GM12865 (cell line): ENCODE measurements at regions not wholly inside any gene's neighbourhood (a gene's known extent, or its start where the extent isn't known, plus 50 kb on each side); places are given as distances from the start of the nearest gene placed in this dataset.

ENCODE experiments used
- DNase-seq: peaks from one replicate; pipeline ENCODE4 v3.0.0; 2010; ENCODE audit warnings: low read depth
- H3K4me3 ChIP-seq: 2 replicates; pipeline ENCODE4 v1.5.1; 2011; ENCODE audit warnings: mild to moderate bottlenecking, low read depth, low read length, control low read depth
- TF ChIP-seq, protein P1 (sequence below): IDR thresholded peaks from 2 replicates; pipeline ENCODE4 v1.5.1; 2011; ENCODE audit warnings: low read length, control low read depth, low read depth, inconsistent platforms; ENCODE audit not compliant: insufficient read depth; ENCODE audit errors: missing control alignments

DNA sequence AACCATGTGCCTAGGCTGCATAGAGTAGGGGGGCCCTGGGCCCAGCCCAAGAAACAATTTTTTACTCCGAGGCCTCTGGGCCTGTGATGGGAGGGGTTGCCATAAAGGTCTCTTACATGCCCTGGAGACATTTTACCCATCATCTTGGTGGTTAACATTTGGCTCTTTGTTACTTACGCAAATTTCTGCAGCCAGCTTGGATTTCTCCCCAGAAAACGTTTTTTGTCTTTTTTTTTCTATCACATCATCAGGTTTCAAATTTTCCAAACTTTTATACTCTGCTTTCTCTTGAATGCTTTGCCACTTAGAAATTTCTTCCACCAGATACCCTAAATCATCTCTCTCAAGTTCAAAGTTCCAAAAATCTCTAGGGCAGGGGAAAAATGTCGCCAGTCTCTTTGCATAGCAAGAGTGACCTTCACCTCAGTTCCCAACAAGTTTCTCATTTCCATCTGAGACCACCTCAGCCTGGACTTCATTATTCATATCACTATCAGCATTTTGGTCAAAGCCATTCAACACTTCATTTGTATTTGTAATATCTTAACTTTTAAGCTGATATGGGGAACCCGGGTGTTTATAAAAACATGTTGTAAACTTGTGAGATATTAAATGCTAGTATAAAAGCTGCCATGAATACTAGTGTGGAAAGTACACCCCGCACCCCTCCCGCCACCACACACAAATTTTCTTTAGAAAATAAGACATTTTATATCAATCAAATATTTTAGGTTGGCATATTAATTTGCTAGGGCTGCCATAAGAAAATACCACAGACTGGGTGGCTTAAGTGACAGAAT is 56.0 kb upstream of the PLSCR4 start:
- DNase-seq = no peak
- H3K4me3 ChIP-seq = no peak overlapping the region
- TF ChIP-seq, protein P1, sequence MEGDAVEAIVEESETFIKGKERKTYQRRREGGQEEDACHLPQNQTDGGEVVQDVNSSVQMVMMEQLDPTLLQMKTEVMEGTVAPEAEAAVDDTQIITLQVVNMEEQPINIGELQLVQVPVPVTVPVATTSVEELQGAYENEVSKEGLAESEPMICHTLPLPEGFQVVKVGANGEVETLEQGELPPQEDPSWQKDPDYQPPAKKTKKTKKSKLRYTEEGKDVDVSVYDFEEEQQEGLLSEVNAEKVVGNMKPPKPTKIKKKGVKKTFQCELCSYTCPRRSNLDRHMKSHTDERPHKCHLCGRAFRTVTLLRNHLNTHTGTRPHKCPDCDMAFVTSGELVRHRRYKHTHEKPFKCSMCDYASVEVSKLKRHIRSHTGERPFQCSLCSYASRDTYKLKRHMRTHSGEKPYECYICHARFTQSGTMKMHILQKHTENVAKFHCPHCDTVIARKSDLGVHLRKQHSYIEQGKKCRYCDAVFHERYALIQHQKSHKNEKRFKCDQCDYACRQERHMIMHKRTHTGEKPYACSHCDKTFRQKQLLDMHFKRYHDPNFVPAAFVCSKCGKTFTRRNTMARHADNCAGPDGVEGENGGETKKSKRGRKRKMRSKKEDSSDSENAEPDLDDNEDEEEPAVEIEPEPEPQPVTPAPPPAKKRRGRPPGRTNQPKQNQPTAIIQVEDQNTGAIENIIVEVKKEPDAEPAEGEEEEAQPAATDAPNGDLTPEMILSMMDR = no peak

DNA sequence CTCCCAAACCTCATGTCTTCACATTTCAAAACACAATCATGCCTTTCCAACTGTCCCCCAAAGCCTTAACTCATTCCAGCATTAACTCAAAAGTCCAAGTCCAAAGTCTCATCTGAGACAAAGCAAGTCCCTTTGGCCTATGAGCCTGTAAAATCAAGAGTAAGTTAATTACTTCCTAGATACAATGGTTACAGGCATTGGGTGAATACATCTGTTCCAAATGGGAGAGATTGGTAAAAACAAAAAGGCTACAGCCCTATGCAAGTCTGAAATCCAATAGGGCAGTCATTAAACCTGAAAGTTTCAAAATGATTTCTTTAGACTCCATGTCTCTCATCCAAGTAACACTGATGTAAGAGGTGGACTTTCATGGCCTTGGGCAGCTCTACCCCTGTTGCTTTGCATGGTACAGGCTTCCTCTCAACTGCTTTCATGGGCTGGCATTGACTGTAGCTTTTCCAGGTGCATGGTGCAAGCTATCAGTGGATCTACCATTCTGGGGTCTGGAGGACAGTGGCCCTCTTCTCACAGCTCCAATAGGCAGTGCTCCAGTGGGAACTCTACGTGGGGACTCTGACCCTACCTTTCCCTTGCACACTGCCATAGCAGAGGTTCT is 55.0 kb upstream of the PLSCR4 start:
- TF ChIP-seq, protein P1 = no peak
- no peak for DNase-seq
- H3K4me3 ChIP-seq = no peak overlapping the region

DNA sequence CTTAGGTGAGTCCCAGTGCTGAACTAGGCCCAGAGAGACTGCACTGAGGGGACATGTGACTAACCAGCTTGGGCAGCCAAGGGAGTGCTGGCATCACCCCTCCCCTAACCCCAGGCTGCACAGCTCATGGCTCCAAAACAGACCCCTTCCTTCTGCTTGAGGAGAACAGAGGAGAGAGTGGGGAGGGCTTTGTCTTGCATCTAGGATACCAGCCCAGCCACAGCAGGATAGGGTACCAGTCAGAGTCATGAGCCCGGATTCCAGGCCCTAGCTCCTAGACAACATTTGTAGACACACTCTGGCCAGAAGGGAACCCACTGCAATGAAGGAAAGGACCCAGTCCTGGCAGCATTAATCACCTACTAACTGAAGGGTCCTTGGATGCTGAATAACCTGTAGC is 49.9 kb upstream of the PLSCR4 start:
- TF ChIP-seq, protein P1 = no peak
- DNase-seq = no peak
- no peak overlapping the region for H3K4me3 ChIP-seq
